OCI-LY3 (cell line): ENCODE measurements at regions not wholly inside any gene's neighbourhood (a gene's known extent, or its start where the extent isn't known, plus 50 kb on each side); places are given as distances from the start of the nearest gene placed in this dataset.

ENCODE experiments used
- H2AFZ ChIP-seq: fragments of 200-600, 300-600 bp; shearing (Covaris generic); 2 replicates; pipeline ENCODE4 v1.6.0; 2014; ENCODE audit warnings: antibody characterized with exemption, low read depth, low read length
- H3K27ac ChIP-seq: fragments of 200-600, 300-600 bp; sonication (generic); 2 replicates; pipeline ENCODE4 v1.5.1; 2014; ENCODE audit warnings: mild to moderate bottlenecking, low read length, moderate library complexity, mixed read lengths
- H3K27me3 ChIP-seq: fragments of 200-600, 300-600 bp; sonication (generic); 2 replicates; pipeline ENCODE4 v1.6.1; 2014; ENCODE audit warnings: low read depth, low read length, mixed read lengths
- H3K36me3 ChIP-seq: fragments of 200-600, 300-600 bp; sonication (generic); replicated peaks from 2 replicates; pipeline ENCODE3; 2014; ENCODE audit warnings: low read depth, low read length, mixed read lengths
- H3K4me1 ChIP-seq: fragments of 300-600, 200-600 bp; sonication (generic); 2 replicates; pipeline ENCODE4 v1.6.1; 2014; ENCODE audit warnings: low read length, mixed read lengths
- H3K4me2 ChIP-seq: fragments of 200-600, 300-600 bp; sonication (generic); 2 replicates; pipeline ENCODE4 v1.6.1; 2014; ENCODE audit warnings: low read length, mixed read lengths
- H3K4me3 ChIP-seq: fragments of 300-600, 200-600 bp; sonication (generic); 2 replicates; pipeline ENCODE4 v1.5.1; 2014; ENCODE audit warnings: antibody characterized with exemption, mild to moderate bottlenecking, low read length, moderate library complexity
- H3K79me2 ChIP-seq: fragments of 300-600, 200-600 bp; shearing (Covaris generic); 2 replicates; pipeline ENCODE4 v1.6.1; 2014; ENCODE audit warnings: mild to moderate bottlenecking, low read length, mixed read lengths
- H3K9ac ChIP-seq: fragments of 300-600, 200-600 bp; shearing (Covaris generic); 2 replicates; pipeline ENCODE4 v1.6.0; 2014; ENCODE audit warnings: mild to moderate bottlenecking, low read length, moderate library complexity
- H3K9me3 ChIP-seq: fragments of 200-600, 300-600 bp; shearing (Covaris generic); 2 replicates; pipeline ENCODE4 v1.6.1; 2014; ENCODE audit warnings: low read length, mixed read lengths; ENCODE audit not compliant: insufficient read depth
- H4K20me1 ChIP-seq: fragments of 200-600, 300-600 bp; sonication (generic); 2 replicates; pipeline ENCODE4 v1.6.1; 2016; ENCODE audit warnings: low read length, mixed read lengths; ENCODE audit not compliant: insufficient read depth
- CTCF ChIP-seq: fragments of 200-600, 300-600 bp; sonication (generic); IDR thresholded peaks from 2 replicates; pipeline ENCODE4 v1.5.1; 2014; ENCODE audit warnings: antibody characterized with exemption, low read length, low read depth
- EZH2phosphoT487 ChIP-seq: fragments of 200-600 bp; shearing (Covaris generic); IDR thresholded peaks from 2 replicates; pipeline ENCODE4 v1.6.1; 2018; ENCODE audit warnings: antibody characterized with exemption, mixed run types, low read depth

GRCh38 chr18:54750350-54750749, 77.9 kb upstream of the RAB27B start:
- no peaks in the 10 kb centered on the region for H3K36me3 ChIP-seq
- H2AFZ ChIP-seq: no peak overlapping the region
- no peak for TF ChIP-seq CTCF
- no peak for TF ChIP-seq EZH2phosphoT487
- H3K27ac ChIP-seq: no peak overlapping the region
- no peaks in the 10 kb centered on the region for H4K20me1 ChIP-seq
- no peak overlapping the region for H3K9ac ChIP-seq
- no peak overlapping the region for H3K4me2 ChIP-seq
- H3K4me3 ChIP-seq: no peak overlapping the region
- H3K4me1 ChIP-seq: peaks cover 18% of the 10 kb centered on the region
- H3K9me3 ChIP-seq: no peaks in the 10 kb centered on the region
- no peaks in the 10 kb centered on the region for H3K79me2 ChIP-seq
- H3K27me3 ChIP-seq: peaks cover 18% of the 10 kb centered on the region

- H4K20me1 ChIP-seq: no peaks in the 10 kb centered on the region
- H3K9ac ChIP-seq: no peak overlapping the region
- H3K4me1 ChIP-seq: peaks cover 18% of the 10 kb centered on the region
- no peak overlapping the region for H2AFZ ChIP-seq
- no peak overlapping the region for H3K27ac ChIP-seq
- no peak overlapping the region for H3K4me2 ChIP-seq
- no peak for TF ChIP-seq EZH2phosphoT487
- H3K79me2 ChIP-seq: no peaks in the 10 kb centered on the region
- no peaks in the 10 kb centered on the region for H3K36me3 ChIP-seq
- H3K27me3 ChIP-seq: peaks cover 18% of the 10 kb centered on the region
- no peaks in the 10 kb centered on the region for H3K9me3 ChIP-seq
- no peak overlapping the region for H3K4me3 ChIP-seq
Measured at GRCh38 chr18:54752185-54752584, 76.1 kb upstream of the RAB27B start.

DNA sequence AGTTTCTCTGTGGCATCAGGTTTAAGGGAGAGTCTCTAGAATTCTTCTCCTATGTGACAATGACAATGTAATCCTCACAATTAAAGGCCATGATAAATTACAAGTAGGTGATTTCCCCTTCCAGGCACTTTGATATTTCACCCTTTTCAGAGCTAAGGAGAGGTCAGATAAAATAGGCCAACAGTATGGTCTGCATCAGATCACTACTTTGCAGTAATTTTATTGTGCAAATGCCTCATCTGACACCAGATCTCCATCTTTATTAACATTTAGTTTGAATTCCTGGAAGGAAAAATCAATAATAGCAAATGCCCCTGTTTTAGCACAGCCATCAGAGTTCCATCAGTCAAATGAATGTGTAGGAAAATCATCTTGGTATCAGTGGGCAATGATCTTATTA, 72.8 kb upstream of the RAB27B start:
- H2AFZ ChIP-seq: no peak overlapping the region
- no peaks in the 10 kb centered on the region for H3K4me1 ChIP-seq
- H3K27me3 ChIP-seq: peaks cover 19% of the 10 kb centered on the region
- H3K79me2 ChIP-seq: no peaks in the 10 kb centered on the region
- H3K9ac ChIP-seq: no peak overlapping the region
- no peak overlapping the region for H3K27ac ChIP-seq
- H4K20me1 ChIP-seq: no peaks in the 10 kb centered on the region
- no peaks in the 10 kb centered on the region for H3K9me3 ChIP-seq
- no peaks in the 10 kb centered on the region for H3K36me3 ChIP-seq
- no peak overlapping the region for H3K4me3 ChIP-seq
- no peak overlapping the region for H3K4me2 ChIP-seq
- TF ChIP-seq EZH2phosphoT487: no peak

GRCh38 chr18:54762386-54762785, 65.9 kb upstream of the RAB27B start:
- Histone ChIP-seq H2AFZ (no peak overlapping the region), H3K9ac (no peak overlapping the region)

GRCh38 chr18:54764786-54765185, 63.5 kb upstream of the RAB27B start:
- Histone ChIP-seq H3K4me2 (no peak overlapping the region), H3K79me2 (no peaks in the 10 kb centered on the region), H3K9me3 (no peaks in the 10 kb centered on the region), H3K4me1 (no peaks in the 10 kb centered on the region), H3K27ac (no peak overlapping the region), H2AFZ (no peak overlapping the region), H3K9ac (no peak overlapping the region), H3K36me3 (no peaks in the 10 kb centered on the region), H3K4me3 (no peak overlapping the region), H3K27me3 (peaks cover 51% of the 10 kb centered on the region), H4K20me1 (no peaks in the 10 kb centered on the region)
- TF ChIP-seq CTCF (no peak), EZH2phosphoT487 (no peak)

More at GRCh38 chr18:54762386-54762785, 65.9 kb upstream of the RAB27B start:
- Histone ChIP-seq H3K9me3 (no peaks in the 10 kb centered on the region), H3K27ac (no peak overlapping the region), H3K4me3 (no peak overlapping the region), H3K79me2 (no peaks in the 10 kb centered on the region), H3K27me3 (peaks cover 51% of the 10 kb centered on the region), H4K20me1 (no peaks in the 10 kb centered on the region), H3K4me2 (no peak overlapping the region), H3K4me1 (no peaks in the 10 kb centered on the region), H3K36me3 (no peaks in the 10 kb centered on the region)
- no peak for TF ChIP-seq CTCF
